Peyer's patch (tissue), 4 donors: ENCODE measurements at regions not wholly inside any gene's neighbourhood (a gene's known extent, or its start where the extent isn't known, plus 50 kb on each side); places are given as distances from the start of the nearest gene placed in this dataset.

ENCODE experiments used
- DNase-seq, 3 donors: peaks; one replicate each; pipeline ENCODE4 v3.0.0-alpha.2; 2017 to 2019
- H3K27ac ChIP-seq, 4 donors: fragments of 200-600 bp; sonication (generic); one replicate each; pipeline ENCODE4 v1.5.1; 2016 to 2019
- H3K27me3 ChIP-seq, 2 donors: fragments of 200-600 bp; sonication (generic); one replicate each; pipeline ENCODE4 v1.5.1; 2019
- H3K36me3 ChIP-seq, 3 donors: fragments of 200-600 bp; sonication (generic); one replicate each; pipeline ENCODE4 v1.5.1; 2016 to 2019
- H3K4me1 ChIP-seq, 4 donors: fragments of 200-600 bp; sonication (generic); one replicate each; pipeline ENCODE4 v1.5.1; 2016 to 2019
- H3K4me3 ChIP-seq, 4 donors: fragments of 200-600 bp; sonication (generic); 1 replicate in 3 of 4; 2 replicates in 1 of 4; pipeline ENCODE4 v1.5.1; 2016 to 2019; ENCODE audit warnings: mild to moderate bottlenecking in 1 of 4
- H3K9me3 ChIP-seq, 4 donors: fragments of 200-600 bp; sonication (generic); one replicate each; pipeline ENCODE4 v1.5.1; 2016 to 2019; ENCODE audit warnings: mild to moderate bottlenecking in 1 of 4
- CTCF ChIP-seq, 6 experiments: fragments of 450-650 bp in 4 of 6; fragments of 200-600 bp in 2 of 6; sonication (generic) in 1 of 6; IDR thresholded peaks; one replicate each; pipeline ENCODE4 v1.5.1; 2017 to 2019; ENCODE audit warnings: antibody characterized with exemption in 6 of 6, mild to moderate bottlenecking in 3 of 6, moderate library complexity in 1 of 6
- POLR2A ChIP-seq, 2 donors: fragments of 450-650 bp; IDR thresholded peaks; one replicate each; pipeline ENCODE4 v1.5.1; 2017; ENCODE audit warnings: antibody characterized with exemption in 2 of 2, mild to moderate bottlenecking in 2 of 2, moderate library complexity in 2 of 2

- no peaks in the 10 kb centered on the region for H3K9me3 ChIP-seq
- H3K4me3 ChIP-seq = no peak overlapping the region
- no peak for DNase-seq
- no peaks in the 10 kb centered on the region for H3K4me1 ChIP-seq
- no peaks in the 10 kb centered on the region for H3K36me3 ChIP-seq
- no peak overlapping the region for H3K27ac ChIP-seq
- TF ChIP-seq CTCF (IDR thresholded peaks at IDR 0.05) (no peak), POLR2A (IDR thresholded peaks at IDR 0.05) (no peak)
- H3K27me3 ChIP-seq = no peaks in the 10 kb centered on the region
Observed at GRCh38 chrX:122555925-122556324, 628.2 kb upstream of the GRIA3 start.

GRCh38 chrX:122565952-122566351 lies 618.1 kb upstream of the GRIA3 start:
- Histone ChIP-seq H3K27ac (no peak overlapping the region), H3K27me3 (no peaks in the 10 kb centered on the region), H3K36me3 (no peaks in the 10 kb centered on the region), H3K4me1 (no peaks in the 10 kb centered on the region), H3K4me3 (no peak overlapping the region), H3K9me3 (no peaks in the 10 kb centered on the region)
- TF ChIP-seq POLR2A (IDR thresholded peaks at IDR 0.05) (no peak), CTCF (IDR thresholded peaks at IDR 0.05) (no peak)
- DNase-seq = no peak

GRCh38 chrX:122566401-122566800 lies 617.7 kb upstream of the GRIA3 start:
- H3K4me3 ChIP-seq = no peak overlapping the region
- H3K27ac ChIP-seq = no peak overlapping the region
- no peaks in the 10 kb centered on the region for H3K27me3 ChIP-seq
- DNase-seq = no peak
- no peaks in the 10 kb centered on the region for H3K9me3 ChIP-seq
- no peak for TF ChIP-seq CTCF (IDR thresholded peaks at IDR 0.05)
- no peak for TF ChIP-seq POLR2A (IDR thresholded peaks at IDR 0.05)
- H3K4me1 ChIP-seq = no peaks in the 10 kb centered on the region
- H3K36me3 ChIP-seq = no peaks in the 10 kb centered on the region

- H3K4me3 ChIP-seq = no peak overlapping the region
- no peaks in the 10 kb centered on the region for H3K4me1 ChIP-seq
- no peaks in the 10 kb centered on the region for H3K36me3 ChIP-seq
- no peak overlapping the region for H3K27ac ChIP-seq
- no peaks in the 10 kb centered on the region for H3K9me3 ChIP-seq
- H3K27me3 ChIP-seq = no peaks in the 10 kb centered on the region
- no peak for DNase-seq
- TF ChIP-seq CTCF (IDR thresholded peaks at IDR 0.05) = no peak
- TF ChIP-seq POLR2A (IDR thresholded peaks at IDR 0.05) = no peak
Observed at GRCh38 chrX:122567911-122568310, 616.2 kb upstream of the GRIA3 start.

- H3K27me3 ChIP-seq = no peaks in the 10 kb centered on the region
- no peak for DNase-seq
- H3K4me3 ChIP-seq = no peak overlapping the region
- no peak overlapping the region for H3K27ac ChIP-seq
- H3K36me3 ChIP-seq = no peaks in the 10 kb centered on the region
- TF ChIP-seq POLR2A (IDR thresholded peaks at IDR 0.05) = no peak
- no peak for TF ChIP-seq CTCF (IDR thresholded peaks at IDR 0.05)
- H3K9me3 ChIP-seq = no peaks in the 10 kb centered on the region
- no peaks in the 10 kb centered on the region for H3K4me1 ChIP-seq
Observed at GRCh38 chrX:122572461-122572860, 611.6 kb upstream of the GRIA3 start.

- H3K27me3 ChIP-seq = no peaks in the 10 kb centered on the region
- H3K36me3 ChIP-seq = no peaks in the 10 kb centered on the region
- H3K9me3 ChIP-seq = no peaks in the 10 kb centered on the region
- H3K4me1 ChIP-seq = no peaks in the 10 kb centered on the region
- TF ChIP-seq CTCF (IDR thresholded peaks at IDR 0.05) (no peak), POLR2A (IDR thresholded peaks at IDR 0.05) (no peak)
- H3K27ac ChIP-seq = no peak overlapping the region
- no peak for DNase-seq
- no peak overlapping the region for H3K4me3 ChIP-seq
Observed at GRCh38 chrX:122579036-122579435, 605.0 kb upstream of the GRIA3 start.
